ENCODE measurements at regions not wholly inside any gene's neighbourhood (a gene's known extent, or its start where the extent isn't known, plus 50 kb on each side); places are given as distances from the start of the nearest gene placed in this dataset.

- DNase-seq, result no peak
Measured at GRCh38 chr11:15861256-15861655, 495.1 kb downstream of the SOX6 start.

GRCh38 chr11:15863411-15863810, 492.9 kb downstream of the SOX6 start:
- DNase-seq, result no peak

- DNase-seq, result no peak
Measured at GRCh38 chr11:15864026-15864805, 492.1 kb downstream of the SOX6 start.

- DNase-seq, result no peak
Measured at GRCh38 chr11:15865212-15865987, 490.9 kb downstream of the SOX6 start.

DNA sequence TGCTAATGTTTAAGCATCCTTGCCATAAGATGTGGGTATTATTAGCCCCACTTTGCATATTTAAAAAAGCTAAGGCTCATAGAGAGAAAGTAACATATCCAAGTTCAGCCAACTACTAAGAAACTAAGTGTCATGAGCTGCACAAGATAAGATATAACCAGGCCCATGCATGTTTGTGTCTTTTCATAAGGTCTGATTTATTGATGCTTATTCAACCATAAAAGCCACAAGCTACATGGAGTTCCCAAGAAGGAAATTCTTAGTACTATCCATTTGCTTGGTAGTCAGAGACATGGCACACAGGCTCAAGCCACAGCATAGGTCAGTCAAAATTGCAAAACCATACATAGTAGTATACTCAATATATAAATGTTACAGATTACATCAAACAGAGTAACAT, 488.5 kb downstream of the SOX6 start:
- no peak for DNase-seq

DNA sequence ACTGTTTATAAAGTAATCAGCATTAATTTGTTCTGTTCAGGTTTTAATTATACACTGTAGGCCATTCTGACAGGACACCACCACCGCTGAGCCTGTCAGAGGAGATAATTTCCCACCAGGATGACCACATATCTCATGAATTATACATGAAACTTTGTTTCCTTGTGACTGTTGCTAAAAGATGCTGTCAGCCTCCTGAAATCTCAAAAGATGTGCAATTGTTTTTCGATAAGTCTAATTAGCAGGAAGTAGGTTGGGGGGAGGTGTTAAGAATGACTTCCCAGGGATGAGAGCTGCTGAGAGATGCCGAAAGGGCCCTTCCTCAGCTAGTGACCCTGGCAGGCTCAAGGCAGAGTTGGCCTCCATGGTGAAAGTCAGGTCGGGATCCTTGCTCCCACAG, 485.4 kb downstream of the SOX6 start:
- no peak for DNase-seq

DNA sequence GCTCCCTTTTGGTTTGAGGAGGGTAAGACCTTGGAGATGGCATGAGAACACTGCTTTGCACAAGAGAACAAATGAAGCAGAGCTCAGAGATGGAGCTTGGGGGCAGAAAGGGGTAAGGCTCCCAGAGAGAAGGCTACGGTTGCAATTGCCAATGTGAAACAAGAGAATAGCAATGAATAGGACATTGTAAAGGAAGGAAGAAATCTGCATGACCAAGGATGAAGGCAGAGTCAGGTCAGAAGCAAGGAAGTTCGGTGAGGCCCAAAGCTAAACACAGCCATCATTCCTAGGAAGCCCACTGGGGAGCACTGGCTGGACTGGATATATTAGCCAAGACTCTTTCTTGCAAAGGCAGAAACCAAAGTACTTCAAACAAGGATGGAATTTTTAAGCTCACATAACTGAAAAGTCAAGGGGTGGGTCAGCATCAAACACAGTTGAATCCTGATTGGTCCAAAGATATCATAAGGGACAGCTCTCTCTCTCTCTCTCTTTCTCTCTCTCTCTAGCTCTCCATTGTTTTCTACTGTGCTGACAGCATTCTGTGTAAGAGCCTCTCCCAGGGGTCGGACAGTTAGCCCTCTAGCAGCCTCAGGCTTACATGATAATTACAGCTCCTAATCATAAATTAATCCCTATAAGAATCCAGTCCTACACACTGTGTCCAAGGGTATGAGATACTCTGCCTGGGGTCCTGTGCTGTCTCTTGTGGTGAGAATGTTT, 484.3 kb downstream of the SOX6 start:
- DNase-seq, result no peak

DNA sequence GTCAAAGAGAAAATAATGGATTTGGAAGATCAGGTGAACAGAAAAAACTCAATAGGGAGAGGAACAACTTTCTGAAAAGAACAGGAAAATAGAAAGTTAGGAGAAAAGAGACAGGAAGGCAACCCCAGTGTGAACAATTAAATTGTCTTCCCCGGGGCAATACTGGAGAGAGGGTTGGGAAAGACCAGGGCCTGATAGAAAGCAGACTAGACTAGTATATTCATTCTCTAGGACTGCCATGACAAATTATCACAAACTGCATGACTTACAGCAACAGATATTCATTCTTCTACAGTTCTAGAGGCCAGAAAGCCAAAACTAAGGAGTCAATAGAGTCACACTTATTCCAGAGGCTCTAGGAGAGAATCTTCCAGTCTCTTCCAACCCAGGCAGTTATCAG, 482.8 kb downstream of the SOX6 start:
- no peak for DNase-seq

- DNase-seq, result no peak
Measured at GRCh38 chr11:15874704-15875103, 481.6 kb downstream of the SOX6 start.

GRCh38 chr11:15875393-15875792, 481.0 kb downstream of the SOX6 start:
- DNase-seq, result no peak

- no peak for DNase-seq
Measured at GRCh38 chr11:15875943-15876342, 480.4 kb downstream of the SOX6 start.

DNA sequence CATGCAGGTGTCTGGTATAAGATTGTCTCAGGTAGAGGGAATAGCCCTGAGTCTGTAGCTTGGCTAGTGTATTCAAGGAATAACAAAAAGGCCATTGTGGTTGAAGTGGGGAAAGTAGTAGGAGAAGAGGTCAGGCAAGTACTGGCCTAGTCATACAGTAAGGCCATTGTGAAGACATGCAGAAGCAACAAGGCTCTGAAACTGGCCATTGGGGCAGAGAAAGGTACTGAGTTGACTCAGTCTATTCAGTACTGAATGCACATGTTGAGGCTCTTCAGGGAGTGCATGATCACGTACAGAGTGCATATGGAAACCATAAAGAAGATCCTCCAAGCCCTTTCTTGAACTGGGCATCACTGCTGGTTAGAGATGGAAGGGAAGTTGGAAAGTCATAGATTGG, 477.6 kb downstream of the SOX6 start:
- no peak for DNase-seq

- DNase-seq, result no peak
Measured at GRCh38 chr11:15880291-15880690, 476.1 kb downstream of the SOX6 start.

DNA sequence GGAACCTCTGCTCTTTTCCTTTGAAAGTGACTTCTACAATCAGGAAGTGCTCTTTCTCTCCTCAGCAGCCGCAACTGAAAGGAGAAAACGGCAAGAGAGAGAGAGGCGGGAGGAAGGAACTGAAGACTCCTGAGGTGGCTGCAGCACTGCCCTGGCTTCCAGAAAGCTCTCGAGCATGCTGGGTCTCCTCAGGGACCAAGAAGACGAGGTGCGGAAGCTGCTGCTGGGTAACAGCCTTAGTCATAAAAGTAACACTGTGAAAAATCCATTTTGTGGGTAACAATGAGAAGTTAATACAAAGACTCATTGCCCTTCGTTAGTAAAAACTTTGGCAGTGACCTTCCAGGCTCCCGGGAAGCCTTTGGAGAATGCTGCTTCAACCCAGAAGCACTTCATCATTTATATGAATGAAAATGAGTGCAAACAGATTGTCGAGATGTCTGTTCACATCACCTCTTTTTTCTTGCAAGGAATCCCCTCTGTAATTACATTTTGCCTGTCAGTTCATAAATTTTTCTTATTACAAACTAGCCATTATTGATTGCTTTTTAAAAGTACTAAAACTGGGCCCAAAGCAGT, 473.4 kb downstream of the SOX6 start:
- DNase-seq, result no peak

GRCh38 chr11:15883455-15883920, 472.9 kb downstream of the SOX6 start:
- no peak for DNase-seq

DNA sequence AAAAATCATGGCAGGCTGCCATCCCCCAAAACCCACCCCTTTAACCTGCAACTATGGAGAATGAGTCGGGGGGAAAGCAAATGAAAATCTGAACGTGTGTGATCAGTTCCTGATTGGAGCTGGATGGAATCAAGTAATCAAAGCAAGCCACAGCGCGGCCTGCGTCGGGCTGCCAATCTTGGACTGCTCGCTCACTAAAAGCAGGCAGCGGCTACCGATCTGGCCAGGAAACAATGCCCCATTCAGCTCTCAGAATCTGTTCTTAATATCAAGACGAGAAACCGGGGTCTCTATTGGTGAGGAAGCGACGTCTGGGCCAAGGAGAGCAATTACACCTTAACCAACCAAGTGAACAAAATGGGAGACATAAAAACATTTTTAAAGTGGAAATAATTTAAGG, 472.2 kb downstream of the SOX6 start:
- no peak for DNase-seq

DNA sequence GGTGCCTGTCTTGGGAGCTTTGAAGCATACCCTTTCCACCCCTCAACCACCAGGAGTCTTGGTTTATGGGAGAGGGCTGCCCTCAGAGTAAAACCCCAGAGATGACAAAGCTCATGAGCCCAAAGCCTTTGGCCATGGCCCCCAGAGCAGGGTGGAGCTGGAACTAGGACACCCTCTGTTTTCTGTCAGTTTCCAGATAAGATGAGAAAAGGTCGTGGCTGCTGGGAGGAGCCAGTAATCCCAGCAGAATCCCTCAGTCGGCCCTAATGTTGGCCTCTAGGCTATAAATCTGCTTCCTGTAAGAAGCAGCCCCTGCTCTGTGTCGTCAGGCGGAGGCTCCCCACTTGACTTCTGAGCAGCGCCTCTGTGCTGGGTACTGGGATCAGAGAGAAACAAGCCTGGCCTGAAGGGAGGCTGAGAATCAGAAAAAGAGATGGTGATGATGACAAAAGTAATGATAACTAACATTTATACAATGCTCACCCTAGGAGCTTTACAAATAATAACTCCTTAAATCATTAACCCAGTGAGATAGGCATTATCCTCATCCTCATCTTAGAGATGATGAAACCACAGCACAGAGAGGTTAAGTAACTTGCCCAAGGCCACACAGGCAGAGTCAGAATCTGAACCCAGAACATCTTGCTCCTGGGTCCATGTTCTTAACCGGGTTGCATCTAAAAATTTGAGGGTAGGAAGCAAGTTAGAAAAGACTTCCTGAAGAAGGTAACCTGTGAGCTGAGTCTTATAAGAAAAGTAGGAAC, 471.4 kb downstream of the SOX6 start:
- no peak for DNase-seq

DNA sequence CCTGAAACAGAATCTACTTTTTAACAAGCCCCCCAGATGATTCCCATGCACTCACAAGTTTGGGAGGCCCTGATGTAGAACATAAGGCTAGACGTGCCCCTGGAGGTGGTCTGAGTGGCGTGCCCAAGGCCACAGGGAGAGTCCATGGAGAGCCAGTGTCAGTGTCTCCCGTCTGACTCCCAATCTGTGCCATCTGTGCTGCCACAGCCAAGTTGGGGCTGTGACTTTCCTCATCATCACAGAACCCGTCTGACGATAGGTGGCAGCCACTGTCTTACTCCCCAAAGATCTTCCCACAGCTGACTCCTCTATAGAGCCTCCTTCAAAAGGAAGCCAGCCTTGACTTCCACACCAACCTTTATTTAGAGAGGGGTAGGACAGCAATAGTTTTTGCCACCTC, 470.5 kb downstream of the SOX6 start:
- no peak for DNase-seq

- DNase-seq, result no peak
Measured at GRCh38 chr11:15886299-15886698, 470.0 kb downstream of the SOX6 start.

DNA sequence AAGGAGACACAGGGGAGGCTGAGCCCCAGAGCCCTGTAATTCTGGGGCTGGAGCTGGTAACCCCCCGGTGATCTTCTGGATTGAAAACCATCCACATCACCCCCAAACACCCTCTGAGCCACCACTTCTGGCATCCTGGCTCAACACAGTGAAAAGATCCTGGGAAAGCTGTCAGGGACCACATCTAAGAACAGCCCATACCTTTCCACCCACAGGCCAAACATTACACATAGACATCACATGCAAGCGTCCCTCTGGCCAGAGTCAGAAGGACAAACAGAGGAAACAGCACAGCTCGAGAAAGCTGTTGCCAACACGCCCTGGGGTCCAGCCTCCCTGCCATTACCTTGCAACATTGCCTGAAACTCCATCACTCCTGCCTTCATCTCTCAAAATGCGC, 469.5 kb downstream of the SOX6 start:
- no peak for DNase-seq

GRCh38 chr11:15888556-15889345, 467.6 kb downstream of the SOX6 start:
- no peak for DNase-seq
